Thoracic aorta (tissue), 2 donors: ENCODE measurements at regions not wholly inside any gene's neighbourhood (a gene's known extent, or its start where the extent isn't known, plus 50 kb on each side); places are given as distances from the start of the nearest gene placed in this dataset.

Experiments
- ATAC-seq: fragments of 150-250 bp; one replicate; pipeline ENCODE4 v1.8.0; 2017; ENCODE audit warnings: low read depth; ENCODE audit not compliant: insufficient number of reproducible peaks, low FRiP score
- DNase-seq: peaks from one replicate; pipeline ENCODE4 v3.0.0-alpha.2; 2020; ENCODE audit warnings: low spot score
- H3K27ac ChIP-seq, 2 donors: fragments of 200-600 bp; sonication (generic); 1 replicate in 1 of 2; 2 replicates in 1 of 2; pipeline ENCODE4 v1.5.1; 2016; ENCODE audit warnings: mild to moderate bottlenecking in 2 of 2, moderate library complexity in 2 of 2
- H3K27me3 ChIP-seq: fragments of 200-600 bp; sonication (generic); replicated peaks from 2 replicates; pipeline ENCODE4 v1.6.0; 2016; ENCODE audit warnings: mild to moderate bottlenecking; ENCODE audit not compliant: insufficient read depth
- H3K36me3 ChIP-seq: fragments of 200-600 bp; sonication (generic); one replicate; pipeline ENCODE4 v1.5.1; 2016
- H3K4me1 ChIP-seq, 2 donors: fragments of 200-600 bp; sonication (generic); 1 replicate in 1 of 2; 2 replicates in 1 of 2; pipeline versions ENCODE4 v1.5.1 to v1.6.0; 2016; ENCODE audit warnings: low read depth in 2 of 2, mild to moderate bottlenecking in 1 of 2; ENCODE audit not compliant: control insufficient read depth in 1 of 2
- H3K4me3 ChIP-seq: fragments of 200-600 bp; sonication (generic); 2 replicates; pipeline ENCODE4 v1.5.1; 2016; ENCODE audit warnings: mild to moderate bottlenecking
- H3K9me3 ChIP-seq: fragments of 200-600 bp; sonication (generic); 2 replicates; pipeline ENCODE4 v1.5.1; 2016
- TF ChIP-seq, protein P1 (sequence below): fragments of 200-600 bp; sonication (generic); IDR thresholded peaks from one replicate; pipeline ENCODE4 v1.5.1; 2019; ENCODE audit warnings: antibody characterized with exemption

DNA sequence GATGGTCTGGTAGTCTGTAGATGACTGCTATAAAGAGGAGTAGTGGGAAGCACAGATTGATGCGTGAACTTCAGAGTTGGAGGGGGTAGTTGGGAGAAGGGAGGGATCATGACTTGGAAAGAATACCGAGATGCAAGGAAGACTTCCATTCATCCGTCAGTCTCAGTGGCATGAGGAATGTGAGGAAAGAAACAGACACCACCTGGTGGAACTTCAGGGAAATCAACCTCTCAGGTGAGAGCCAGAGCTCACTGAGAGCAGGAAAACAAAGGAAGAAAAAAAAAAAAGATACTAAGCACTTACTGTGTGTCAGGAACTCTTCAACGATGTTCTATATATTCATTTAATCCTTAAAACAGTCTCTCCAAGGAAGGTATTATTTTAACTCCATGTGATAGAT is 172.4 kb downstream of the OXSM start:
- H3K4me1 ChIP-seq, result no peaks in the 10 kb centered on the region
- TF ChIP-seq, protein P1, sequence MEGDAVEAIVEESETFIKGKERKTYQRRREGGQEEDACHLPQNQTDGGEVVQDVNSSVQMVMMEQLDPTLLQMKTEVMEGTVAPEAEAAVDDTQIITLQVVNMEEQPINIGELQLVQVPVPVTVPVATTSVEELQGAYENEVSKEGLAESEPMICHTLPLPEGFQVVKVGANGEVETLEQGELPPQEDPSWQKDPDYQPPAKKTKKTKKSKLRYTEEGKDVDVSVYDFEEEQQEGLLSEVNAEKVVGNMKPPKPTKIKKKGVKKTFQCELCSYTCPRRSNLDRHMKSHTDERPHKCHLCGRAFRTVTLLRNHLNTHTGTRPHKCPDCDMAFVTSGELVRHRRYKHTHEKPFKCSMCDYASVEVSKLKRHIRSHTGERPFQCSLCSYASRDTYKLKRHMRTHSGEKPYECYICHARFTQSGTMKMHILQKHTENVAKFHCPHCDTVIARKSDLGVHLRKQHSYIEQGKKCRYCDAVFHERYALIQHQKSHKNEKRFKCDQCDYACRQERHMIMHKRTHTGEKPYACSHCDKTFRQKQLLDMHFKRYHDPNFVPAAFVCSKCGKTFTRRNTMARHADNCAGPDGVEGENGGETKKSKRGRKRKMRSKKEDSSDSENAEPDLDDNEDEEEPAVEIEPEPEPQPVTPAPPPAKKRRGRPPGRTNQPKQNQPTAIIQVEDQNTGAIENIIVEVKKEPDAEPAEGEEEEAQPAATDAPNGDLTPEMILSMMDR, result no peak

DNA sequence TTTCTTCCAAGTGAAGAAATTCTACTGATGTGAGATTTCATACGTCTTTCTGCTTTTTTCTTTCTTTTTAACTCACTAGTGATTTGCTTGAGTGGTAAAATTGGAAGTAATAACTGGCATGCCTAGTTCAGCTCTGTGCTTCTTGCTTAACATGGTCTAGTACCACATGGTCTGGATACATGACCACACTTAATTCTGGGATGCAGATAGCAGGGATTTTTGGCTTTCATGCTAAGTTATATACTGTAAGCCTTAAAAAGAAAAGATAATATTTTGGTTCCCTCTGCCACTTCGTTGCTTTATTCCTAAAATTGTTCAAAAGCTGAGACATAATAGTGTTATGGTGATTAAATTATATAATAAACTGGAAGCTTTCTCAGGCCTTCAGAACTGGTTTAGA is 174.3 kb downstream of the OXSM start:
- TF ChIP-seq, protein P1, result no peak
- H3K36me3 ChIP-seq, result no peaks in the 10 kb centered on the region
- ATAC-seq (no peak), DNase-seq (no peak)
- no peaks in the 10 kb centered on the region for H3K4me1 ChIP-seq
- no peak overlapping the region for H3K4me3 ChIP-seq
- no peaks in the 10 kb centered on the region for H3K27me3 ChIP-seq
- no peak overlapping the region for H3K27ac ChIP-seq
- no peaks in the 10 kb centered on the region for H3K9me3 ChIP-seq

More for the DNA sequence above, 172.4 kb downstream of the OXSM start:
- Histone ChIP-seq H3K4me3 (no peak overlapping the region), H3K36me3 (no peaks in the 10 kb centered on the region), H3K27ac (no peak overlapping the region), H3K9me3 (no peaks in the 10 kb centered on the region), H3K27me3 (no peaks in the 10 kb centered on the region)
- no peak for ATAC-seq
- no peak for DNase-seq

DNA sequence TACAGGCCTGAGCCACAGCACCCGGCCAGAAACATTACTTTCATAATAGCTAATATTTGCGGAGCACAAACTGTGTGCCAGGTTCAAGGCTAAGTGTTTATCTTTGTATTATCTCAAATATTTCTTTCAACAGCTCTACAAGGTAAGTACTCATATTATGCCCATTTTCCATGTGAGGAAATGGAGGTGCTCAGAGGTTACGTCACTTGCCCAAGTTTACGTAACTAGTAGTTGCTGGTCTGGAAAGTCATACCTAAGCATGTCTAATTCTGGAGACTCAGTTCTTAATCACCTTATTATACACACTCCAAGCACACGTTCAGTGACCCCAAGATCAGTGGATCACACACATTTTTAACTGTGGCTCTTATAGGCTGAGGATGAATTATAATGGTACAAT is 177.5 kb downstream of the OXSM start:
- ATAC-seq (no peak), DNase-seq (no peak)
- Histone ChIP-seq H3K36me3 (no peaks in the 10 kb centered on the region), H3K27me3 (no peaks in the 10 kb centered on the region), H3K4me1 (no peaks in the 10 kb centered on the region), H3K27ac (no peak overlapping the region), H3K9me3 (no peaks in the 10 kb centered on the region), H3K4me3 (no peak overlapping the region)
- TF ChIP-seq, protein P1, result no peak

DNA sequence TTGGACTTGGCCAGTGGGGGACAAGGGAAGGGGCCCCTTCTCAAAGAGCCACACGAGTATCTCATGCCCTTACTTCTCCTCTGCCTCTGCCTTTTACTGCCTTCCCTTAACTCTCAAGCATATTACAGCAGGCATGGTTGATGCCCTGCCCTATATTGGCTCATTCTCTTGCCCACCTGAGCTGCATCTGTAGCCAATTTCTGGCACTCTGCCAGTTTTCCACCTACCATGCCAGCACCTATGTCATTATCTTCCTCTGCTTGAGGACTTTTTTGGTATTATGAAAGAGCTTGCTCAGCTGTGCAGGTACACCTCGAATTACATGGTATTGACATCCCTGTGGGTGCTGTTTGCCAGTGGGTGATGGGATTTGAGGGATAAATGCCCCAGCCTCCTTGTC is 181.8 kb downstream of the OXSM start:
- no peak overlapping the region for H3K27ac ChIP-seq
- no peaks in the 10 kb centered on the region for H3K9me3 ChIP-seq
- ATAC-seq, result no peak
- H3K4me1 ChIP-seq, result no peaks in the 10 kb centered on the region
- H3K27me3 ChIP-seq, result no peaks in the 10 kb centered on the region
- no peak overlapping the region for H3K4me3 ChIP-seq
- no peak for DNase-seq
- no peaks in the 10 kb centered on the region for H3K36me3 ChIP-seq
- TF ChIP-seq, protein P1, result no peak

DNA sequence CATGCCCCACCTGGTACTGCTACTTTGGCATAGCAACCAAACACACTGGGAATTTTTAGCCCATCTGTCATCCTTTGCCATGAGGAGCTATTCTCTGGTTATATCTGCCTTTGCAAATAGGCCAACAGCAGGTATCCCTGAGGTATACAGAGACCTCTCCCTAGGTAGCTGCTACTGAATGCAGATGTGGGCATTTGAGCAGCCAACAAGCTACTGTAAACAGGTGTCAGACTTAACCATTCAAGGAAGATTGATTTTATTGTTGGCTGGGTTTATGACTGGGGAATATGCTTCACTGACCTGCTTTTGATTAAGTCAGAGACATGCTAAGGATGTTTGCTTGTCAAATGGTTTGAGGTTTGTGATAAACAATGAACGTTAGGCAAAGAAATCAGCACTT is 183.2 kb downstream of the OXSM start:
- Histone ChIP-seq H3K27me3 (no peaks in the 10 kb centered on the region), H3K4me1 (no peaks in the 10 kb centered on the region), H3K4me3 (no peak overlapping the region), H3K27ac (no peak overlapping the region), H3K9me3 (no peaks in the 10 kb centered on the region), H3K36me3 (no peaks in the 10 kb centered on the region)
- DNase-seq (no peak), ATAC-seq (no peak)
- TF ChIP-seq, protein P1, result no peak
